Gastroesophageal sphincter (tissue), 3 donors: ENCODE measurements at regions not wholly inside any gene's neighbourhood (a gene's known extent, or its start where the extent isn't known, plus 50 kb on each side); places are given as distances from the start of the nearest gene placed in this dataset.

Source experiments
- EP300 ChIP-seq: sonication (generic); formaldehyde crosslinking; IDR thresholded peaks from one replicate; pipeline ENCODE4 v1.6.1; 2017; ENCODE audit warnings: antibody characterized with exemption, mild to moderate bottlenecking
- POLR2A ChIP-seq, 2 donors: fragments of 450-650 bp; IDR thresholded peaks; one replicate each; pipeline ENCODE4 v1.6.1; 2017; ENCODE audit warnings: antibody characterized with exemption in 2 of 2, mild to moderate bottlenecking in 2 of 2, moderate library complexity in 1 of 2
- POLR2AphosphoS5 ChIP-seq: sonication (generic); formaldehyde crosslinking; IDR thresholded peaks from one replicate; pipeline ENCODE4 v1.6.1; 2017; ENCODE audit warnings: antibody characterized with exemption
- TF ChIP-seq, protein P1 (sequence below), 4 experiments: fragments of 200-600 bp in 2 of 4; fragments of 450-650 bp in 2 of 4; sonication (generic) in 1 of 4; IDR thresholded peaks; one replicate each; pipeline ENCODE4 v1.5.1; 2017 to 2019; ENCODE audit warnings: antibody characterized with exemption in 4 of 4, mild to moderate bottlenecking in 2 of 4, moderate library complexity in 2 of 4

DNA sequence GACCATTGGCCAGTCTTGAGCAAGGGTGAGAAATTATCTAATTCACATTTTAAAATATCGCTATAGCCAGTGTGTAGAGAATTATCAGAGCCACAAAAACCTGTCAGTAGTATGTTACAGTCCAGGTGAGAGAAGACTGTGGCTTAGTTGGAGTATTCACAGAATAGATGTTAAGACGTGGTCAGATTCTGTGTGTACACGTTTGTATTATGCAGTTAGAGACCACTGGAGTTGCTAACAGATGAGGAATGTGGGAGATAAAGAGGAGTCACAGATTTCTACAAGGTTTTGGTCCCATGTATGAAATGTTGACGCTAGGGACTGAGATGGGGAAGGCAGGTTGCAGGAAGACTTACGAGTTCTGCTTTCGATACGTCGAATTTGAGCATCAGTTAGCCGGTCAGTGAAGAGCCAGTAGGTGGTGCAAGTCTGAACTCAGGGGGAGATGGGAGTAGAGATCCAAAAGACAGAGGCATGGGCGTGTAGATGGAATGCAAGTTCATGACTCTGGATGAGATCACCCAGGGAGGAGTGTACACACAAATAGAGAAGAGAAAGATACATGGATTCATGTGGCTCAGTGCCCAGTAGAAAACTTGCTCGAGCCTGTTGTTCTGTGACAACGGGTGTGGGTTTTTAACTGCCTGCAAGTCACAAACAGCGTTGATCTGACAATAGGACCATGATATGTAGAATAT lies 114.8 kb upstream of the FLRT2 start:
- no peak for TF ChIP-seq POLR2AphosphoS5
- TF ChIP-seq, protein P1, sequence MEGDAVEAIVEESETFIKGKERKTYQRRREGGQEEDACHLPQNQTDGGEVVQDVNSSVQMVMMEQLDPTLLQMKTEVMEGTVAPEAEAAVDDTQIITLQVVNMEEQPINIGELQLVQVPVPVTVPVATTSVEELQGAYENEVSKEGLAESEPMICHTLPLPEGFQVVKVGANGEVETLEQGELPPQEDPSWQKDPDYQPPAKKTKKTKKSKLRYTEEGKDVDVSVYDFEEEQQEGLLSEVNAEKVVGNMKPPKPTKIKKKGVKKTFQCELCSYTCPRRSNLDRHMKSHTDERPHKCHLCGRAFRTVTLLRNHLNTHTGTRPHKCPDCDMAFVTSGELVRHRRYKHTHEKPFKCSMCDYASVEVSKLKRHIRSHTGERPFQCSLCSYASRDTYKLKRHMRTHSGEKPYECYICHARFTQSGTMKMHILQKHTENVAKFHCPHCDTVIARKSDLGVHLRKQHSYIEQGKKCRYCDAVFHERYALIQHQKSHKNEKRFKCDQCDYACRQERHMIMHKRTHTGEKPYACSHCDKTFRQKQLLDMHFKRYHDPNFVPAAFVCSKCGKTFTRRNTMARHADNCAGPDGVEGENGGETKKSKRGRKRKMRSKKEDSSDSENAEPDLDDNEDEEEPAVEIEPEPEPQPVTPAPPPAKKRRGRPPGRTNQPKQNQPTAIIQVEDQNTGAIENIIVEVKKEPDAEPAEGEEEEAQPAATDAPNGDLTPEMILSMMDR (IDR thresholded peaks at IDR 0.05), result peak in 1 of 4 experiments; percentile 36
- no peak for TF ChIP-seq POLR2A (IDR thresholded peaks at IDR 0.05)
- TF ChIP-seq EP300, result no peak
